Femur (tissue), 1 donor: ENCODE measurements at regions not wholly inside any gene's neighbourhood (a gene's known extent, or its start where the extent isn't known, plus 50 kb on each side); places are given as distances from the start of the nearest gene placed in this dataset.
A peak's percentile ranks its signal among the peaks of the same experiment; 100 is the strongest.

Experiments
- DNase-seq: peaks from one replicate; pipeline ENCODE4 v3.0.0-alpha.2; 2017

GRCh38 chr6:164546263-164546662 lies 763.1 kb downstream of the C6orf118 start:
- DNase-seq = no peak

DNA sequence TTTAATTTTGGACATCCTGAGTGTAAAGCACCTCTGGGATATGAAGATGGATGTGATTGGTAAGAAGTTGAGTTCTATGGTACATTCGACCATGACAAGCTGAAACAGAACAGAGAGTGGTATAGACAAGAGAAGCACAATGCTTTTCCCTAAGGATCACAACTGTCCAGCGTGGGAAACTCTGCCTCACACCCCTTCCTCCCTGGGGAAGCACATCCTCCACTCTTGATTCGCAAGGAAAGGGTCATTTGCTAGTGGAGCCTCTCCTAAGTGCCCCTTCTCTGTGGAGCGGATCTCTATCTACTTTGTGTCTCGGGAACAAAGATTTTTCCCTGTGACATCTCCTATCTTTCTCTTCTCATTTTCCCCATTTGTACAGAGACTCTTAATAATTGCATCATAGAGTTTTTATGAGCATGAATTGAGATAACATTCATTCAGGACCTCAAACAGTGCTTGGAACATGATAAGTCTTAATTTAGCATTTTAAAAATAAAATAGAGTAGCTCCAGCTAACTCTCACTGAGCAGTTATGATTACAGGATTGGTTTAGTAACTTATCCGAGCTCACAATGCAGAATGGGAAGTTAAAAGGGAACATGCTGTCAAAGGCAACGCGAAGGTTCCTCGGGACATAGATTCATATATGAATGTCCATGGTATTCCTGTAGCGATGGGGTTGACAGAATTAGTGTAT lies 775.2 kb downstream of the C6orf118 start:
- DNase-seq = no peak

GRCh38 chr6:164533045-164533362 lies 776.4 kb downstream of the C6orf118 start:
- no peak for DNase-seq

DNA sequence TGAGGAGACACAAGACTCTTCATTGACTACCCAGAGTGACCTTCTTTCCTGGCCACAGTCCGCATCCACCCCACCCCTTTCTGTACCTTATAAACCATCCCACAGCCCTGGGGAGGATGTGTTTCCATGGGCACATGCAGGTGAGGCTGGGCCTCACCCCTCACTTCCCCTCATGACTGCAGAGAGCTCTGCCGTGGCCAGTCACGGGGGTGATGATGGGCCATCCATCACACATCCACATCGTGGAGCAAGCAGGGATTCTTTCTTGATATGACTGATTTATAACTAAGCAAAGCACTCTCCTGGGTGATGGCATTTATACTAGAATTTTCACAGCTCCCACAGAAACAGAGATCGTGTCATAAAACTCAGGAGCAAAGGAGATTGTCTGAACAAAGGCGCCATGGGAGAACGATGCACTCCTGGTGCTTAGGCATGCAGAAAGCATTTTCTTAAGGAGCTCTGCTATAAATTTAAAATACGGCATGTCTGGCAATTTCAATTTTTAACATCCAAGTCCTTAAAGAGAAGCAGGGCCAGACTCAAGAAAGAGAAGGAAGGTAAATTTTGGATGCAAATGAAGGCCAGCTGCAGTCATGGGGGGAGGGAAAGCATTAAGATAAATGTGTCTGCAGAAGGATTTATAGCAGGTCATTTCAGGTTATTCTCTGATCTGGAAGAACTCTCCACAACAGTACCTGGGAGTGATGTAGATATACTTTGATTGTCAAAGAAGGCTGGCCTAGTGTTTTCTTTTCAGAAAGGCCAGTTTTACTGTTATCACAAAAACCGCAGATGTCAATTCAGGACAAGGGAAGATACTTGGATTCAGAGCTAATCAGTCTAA lies 777.0 kb downstream of the C6orf118 start:
- no peak for DNase-seq

- DNase-seq = no peak
Measured at GRCh38 chr6:164531736-164532135, 777.7 kb downstream of the C6orf118 start.

DNA sequence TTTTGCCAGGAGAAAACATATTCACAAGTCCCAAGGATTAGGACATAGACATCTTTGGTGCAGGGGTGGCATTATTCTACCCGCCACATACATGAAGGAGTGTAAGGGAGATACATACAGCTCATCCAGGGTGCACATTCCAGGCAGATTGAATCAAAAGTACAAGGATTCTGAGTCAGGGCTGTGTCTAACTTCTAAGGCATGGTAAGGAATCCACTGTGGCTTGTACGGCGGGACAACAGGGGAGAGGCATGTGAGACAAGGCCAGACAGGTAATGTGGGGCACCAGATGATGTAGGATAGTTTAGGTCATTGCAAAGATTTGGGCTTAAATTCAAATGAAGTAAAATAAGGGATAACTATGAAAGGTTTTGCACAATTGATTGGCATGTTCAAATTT lies 780.9 kb downstream of the C6orf118 start:
- no peak for DNase-seq

DNA sequence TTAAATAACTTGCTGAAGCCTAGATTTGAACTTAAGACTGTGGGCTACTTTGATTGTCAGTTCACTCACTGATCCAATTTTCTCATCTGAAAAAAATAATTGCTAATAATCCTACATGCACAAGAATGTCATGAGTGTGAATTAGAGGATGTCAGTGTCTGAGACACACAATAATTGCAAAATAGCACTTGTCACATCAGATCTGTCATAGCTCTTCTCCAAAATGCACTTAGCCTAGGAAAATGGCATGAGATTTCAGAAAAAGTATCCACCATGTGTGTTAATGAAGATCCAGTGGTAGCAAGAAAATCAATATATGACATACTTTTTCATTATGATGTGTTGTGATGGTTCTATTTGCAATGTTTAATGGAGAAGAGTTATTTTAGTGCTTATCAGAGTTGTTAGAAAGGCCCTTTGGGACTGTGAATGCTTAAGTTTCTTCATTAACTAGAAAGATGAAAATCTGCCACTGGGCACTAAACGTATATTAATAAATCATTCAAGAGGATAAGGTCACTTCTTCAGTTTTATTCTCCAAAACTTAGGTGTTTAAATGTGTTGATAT lies 786.2 kb downstream of the C6orf118 start:
- no peak for DNase-seq

GRCh38 chr6:164520916-164521315 lies 788.5 kb downstream of the C6orf118 start:
- no peak for DNase-seq

GRCh38 chr6:164507206-164507940 lies 802.0 kb downstream of the C6orf118 start:
- peak; percentile 22 for DNase-seq

DNA sequence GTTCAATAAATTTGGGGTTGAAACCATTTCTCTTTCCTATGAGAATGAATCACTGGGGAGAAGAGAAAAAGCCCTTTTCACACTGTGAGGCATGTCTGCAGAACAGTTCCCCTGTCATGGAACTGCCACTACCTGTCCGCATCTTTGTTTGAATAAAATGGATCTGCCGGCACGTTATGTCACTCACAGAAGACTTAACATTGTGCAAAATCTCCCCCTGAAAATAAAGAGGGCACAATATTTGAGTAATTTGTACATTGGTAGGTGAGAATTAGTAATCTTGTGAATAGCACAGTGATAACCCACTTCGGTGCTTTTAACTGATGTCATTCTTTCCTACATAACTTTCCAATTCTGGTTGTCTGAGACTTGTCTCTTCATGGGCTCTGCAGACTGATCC lies 804.0 kb downstream of the C6orf118 start:
- no peak for DNase-seq

GRCh38 chr6:164502833-164503232 lies 806.6 kb downstream of the C6orf118 start:
- DNase-seq = no peak

DNA sequence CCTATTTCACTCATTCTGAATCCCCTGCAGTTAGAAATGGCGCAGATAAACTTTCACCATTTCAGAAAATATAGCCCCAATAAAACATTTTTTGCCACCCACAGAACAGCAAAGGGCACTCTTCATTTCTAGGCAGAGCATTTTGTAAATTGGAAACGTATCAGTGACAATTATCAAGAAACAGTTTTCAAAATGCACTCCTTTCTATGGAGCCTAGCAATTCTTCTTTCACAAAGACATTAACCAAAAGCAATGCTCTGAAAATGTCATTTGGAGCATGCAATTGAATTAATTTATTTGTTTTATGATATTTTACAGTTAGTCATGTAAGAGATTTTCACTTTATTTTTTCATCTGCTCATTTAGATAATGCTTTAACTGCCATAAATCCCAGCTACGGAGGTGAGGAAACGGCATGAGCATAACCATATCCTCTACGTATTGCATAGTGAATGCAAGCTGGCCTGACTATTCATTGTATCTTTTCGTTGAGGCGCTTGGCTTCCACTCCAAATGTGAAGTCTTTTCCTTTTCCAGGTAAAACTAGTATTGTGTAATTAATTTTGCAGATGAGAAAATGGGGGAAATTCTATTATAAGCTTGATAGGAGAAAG lies 813.4 kb downstream of the C6orf118 start:
- no peak for DNase-seq

DNA sequence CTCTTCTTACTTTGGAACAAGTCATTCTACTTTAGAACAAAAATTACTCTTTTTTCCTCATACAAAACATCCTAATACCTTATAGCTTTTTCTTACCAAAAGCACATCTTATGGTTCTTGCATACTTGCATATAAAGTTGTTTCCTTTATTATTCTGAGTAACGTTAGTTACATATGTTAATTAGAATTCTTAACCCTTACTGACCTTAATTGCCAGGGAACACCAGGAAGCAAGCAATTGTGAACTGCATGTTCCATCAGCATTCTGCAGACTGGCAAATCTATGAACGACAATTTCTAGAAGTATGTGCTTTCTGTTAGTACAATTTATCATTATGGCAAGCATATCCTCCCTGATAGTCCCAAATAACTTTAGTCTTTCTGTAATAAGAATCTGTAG lies 831.0 kb downstream of the C6orf118 start:
- DNase-seq = no peak

- DNase-seq = no peak
Measured at GRCh38 chr6:164477790-164478189, 831.6 kb downstream of the C6orf118 start.

DNA sequence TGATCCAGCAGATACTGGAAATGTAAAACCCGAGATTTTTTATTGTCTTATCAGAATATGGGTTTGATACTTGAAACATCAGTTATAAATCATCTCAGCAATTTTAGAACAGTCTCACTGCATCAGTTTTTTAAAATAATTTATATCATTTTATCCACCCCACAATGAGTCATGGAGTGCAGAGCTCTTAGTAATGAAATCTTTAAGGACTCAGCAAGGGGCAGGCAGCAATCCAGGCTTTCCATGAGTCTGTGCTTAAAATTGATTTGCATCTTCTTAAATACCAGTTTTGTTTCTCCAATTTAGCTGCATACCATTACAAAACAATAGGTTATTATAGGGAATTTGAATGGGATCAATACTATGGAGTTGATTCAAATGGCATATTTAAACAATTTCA lies 832.3 kb downstream of the C6orf118 start:
- no peak for DNase-seq

DNA sequence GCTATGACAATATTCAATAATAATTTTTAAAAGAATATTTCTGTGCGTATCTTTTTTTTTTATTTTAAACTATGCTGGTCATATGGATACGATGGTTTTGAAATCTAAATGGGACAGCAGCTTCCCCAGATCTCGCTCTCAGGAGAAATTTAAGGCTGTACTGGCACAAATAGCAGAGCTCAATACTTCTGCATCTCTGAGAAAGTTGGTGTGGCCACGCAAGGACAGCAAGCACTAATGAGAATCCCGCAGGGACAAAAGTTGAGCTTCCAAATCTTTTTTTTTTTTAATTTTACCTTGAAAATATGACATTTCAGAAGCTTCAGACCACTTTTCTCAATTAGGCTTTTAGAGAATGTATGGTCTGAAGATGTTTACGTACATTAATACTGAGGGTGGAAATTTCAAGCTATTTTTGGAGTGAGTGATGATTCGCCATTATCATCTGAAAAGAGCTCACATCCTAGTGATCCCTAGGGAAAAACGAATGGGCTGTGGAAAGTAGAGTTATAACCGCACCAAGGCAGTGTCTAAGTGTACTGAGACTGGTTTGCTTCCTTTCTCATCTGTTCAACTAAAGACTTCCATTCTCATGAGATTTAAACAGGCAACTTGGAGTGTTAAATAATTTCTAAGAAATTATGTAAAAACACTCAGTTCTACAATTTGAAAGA lies 840.0 kb downstream of the C6orf118 start:
- DNase-seq = no peak

DNA sequence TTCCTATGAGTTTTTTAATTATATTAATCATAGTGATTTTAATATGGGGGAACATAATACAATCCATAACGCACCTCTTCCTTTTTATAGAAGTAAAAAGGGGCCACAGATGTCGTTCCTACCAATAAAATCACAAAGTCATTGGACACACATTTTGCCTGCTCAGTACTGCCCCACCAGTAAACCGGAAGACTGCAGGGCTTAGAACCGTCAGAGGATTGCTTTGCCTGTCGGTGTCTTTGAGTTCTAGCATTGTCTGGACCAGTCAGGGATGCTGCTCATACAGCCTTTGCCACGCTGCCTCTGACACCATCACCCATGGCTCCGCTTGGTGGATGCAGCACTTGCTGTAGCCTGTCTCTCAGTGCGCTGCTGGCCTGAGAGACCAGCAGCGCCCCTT lies 853.6 kb downstream of the C6orf118 start:
- DNase-seq = no peak

DNA sequence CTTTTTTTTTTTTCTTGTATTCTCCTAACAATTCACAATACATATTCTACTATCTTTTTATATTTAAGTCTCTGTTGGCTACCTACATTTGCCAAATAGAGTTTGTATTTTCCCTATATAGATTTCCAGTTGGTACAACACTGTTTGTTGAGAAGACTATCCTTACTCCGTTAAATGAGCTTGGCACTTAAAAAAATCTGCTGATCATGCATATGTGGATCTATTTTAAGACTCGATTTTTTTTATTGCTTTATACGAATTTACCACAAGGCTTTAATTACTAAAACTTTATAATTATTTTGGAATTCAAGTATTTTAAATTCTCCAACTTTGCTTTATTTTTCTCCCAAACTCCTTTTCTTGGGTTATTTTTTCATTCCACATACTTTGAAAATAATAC lies 855.6 kb downstream of the C6orf118 start:
- DNase-seq = no peak

DNA sequence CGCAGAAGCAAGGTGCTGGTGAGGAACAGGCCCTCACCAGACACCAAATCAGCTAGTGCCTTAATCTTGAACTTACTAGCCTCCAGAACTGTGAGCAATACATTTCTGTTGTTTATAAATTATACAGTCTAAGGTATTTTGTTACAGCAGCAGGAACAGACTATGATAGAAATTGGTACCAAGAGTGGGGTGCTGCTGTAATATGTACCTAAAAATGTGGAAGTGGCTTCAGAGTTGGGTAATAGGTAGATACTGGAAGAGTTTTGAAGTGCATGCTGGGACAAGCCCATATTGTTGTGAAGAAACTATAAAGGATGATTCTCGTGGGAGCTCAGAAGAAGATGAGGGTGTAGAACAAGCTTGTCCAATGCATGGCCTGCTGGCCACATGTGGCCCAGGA lies 866.8 kb downstream of the C6orf118 start:
- no peak for DNase-seq

- no peak for DNase-seq
Measured at GRCh38 chr6:164439331-164439730, 870.1 kb downstream of the C6orf118 start.

- no peak for DNase-seq
Measured at GRCh38 chr6:164436976-164437375, 872.4 kb downstream of the C6orf118 start.

DNA sequence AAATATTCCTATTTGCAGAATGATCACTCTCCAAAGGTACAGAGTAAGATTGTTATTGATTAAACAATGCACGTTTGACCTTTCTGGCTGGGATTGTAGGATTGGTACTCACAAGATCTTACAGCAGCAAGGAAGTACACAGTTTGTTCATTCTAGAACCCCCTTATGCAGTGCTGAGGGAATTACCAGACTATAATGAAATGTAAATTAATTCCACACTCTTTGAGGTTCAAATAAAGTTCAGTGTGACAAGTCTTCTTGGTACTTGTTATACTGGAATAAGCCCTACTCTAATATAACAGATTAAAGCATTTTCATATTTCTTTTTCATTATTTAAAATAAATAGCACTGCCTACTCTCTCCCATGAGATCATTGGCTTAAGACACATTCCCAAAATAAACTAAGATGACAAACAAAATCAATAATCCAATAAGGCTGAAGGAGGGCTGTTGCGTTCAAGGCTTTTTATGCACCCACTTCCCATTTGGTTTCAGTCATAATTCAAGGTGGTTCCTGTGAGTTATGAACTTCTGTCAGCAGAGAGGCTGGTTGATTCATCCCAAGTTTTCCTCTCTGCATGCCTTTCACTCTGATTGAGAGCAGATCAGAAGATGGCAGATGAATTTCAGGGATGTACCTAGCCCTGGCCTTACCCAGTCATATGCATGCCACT lies 881.5 kb downstream of the C6orf118 start:
- no peak for DNase-seq
